Endometrium (tissue), 2 donors: ENCODE measurements at regions not wholly inside any gene's neighbourhood (a gene's known extent, or its start where the extent isn't known, plus 50 kb on each side); places are given as distances from the start of the nearest gene placed in this dataset.

Experiments used
- FAIRE-seq: peaks from 2 replicates; lab custom pipeline; 2012; peaks lifted over from hg19 to GRCh38; lab: Jason Lieb, UNC
- donor health status: control.
- donor health status: control.

DNA sequence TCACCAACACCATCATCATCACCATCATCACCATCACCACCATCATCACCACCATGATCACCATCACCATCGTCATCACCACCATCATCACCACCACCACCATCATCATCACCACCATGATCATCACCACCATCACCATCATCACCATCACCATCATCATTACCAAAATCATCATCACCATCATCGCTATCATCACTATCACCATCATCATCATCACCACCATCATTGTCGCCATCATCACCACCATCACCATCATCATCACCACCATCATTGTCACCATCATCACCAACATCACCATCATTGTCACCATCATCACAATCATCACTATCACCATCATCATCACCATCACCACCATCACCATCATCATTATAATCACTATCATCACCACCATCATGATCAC lies 893.5 kb downstream of the TBC1D22A start:
- FAIRE-seq: no peak

DNA sequence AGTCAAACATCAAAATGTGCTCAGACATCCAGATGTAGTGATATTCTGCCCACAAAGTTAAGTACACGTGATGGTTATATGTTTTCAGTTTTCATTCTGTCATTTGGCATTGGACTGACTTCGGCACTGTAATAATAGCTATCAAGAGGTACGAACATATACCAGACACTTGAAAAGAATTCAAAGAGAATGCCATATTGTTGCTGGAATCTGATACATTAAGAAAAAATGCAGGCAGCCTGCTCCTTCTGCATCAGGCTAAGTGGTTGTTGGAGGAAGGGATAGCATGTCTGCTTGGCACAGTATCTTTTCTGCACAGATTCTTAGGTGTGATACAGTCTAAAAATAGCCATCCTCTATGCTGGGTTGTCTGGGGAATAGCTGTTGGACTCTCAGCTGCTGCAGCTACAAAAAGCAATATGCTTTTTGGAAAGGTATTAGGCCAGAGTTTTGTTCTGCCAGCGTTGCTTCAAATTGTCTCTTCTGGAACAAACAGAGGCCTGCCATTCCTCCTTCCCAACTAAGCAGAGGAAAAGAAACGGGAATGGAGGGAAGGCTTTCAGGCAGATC lies 892.6 kb downstream of the TBC1D22A start:
- no peak for FAIRE-seq

DNA sequence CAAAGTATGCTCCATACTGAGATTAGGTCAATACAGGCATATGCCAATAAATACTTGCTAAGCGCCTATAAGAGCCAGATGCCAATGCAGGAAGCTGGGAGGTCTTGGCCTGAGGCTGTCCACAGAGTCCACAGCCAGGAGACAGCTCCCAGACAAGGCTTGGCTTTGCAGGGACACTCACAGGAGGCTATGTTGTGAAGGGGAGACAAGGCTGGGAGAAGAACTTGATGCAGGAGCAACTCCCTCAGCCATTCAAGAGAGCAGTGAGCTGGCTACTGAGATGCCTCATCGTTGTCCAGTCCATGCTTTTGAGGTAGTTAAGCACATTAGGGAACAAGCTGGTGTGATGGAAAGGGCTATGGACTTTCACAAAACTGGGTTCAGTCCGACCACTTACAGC lies 891.5 kb downstream of the TBC1D22A start:
- FAIRE-seq: no peak

DNA sequence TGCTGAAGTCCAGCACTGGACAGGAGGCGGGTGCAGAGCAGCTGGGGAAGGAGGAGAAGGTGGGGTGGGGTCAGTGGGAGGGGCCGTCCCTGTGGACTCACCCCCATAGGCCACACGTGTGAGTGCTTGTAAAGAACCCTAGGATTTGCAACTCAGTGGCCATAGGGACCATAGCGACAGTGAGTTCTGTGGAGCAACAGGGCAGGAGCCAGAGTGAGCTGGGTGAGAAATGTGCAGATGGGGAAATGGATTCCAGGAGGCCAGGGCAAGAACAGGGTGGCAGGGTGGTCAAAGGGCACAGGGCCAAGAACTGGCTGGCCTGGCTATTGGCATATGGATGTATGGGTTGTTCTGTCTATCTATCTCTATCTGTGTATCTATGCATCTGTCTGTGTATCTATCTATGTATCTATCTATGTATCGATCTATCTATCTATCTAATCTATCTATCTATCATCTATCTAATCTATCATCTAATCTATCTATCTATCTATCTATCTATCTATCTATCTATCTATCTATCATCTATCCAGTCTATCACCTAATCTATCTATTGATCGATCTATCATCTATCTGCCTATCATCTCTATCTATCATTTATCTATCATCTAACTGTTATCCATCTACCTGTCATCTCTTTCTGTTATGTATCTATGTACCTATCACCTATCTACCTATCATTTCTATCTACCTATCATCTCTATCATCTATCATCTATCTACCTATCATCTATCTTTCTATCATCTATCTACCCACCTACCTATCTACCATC lies 889.0 kb downstream of the TBC1D22A start:
- no peak for FAIRE-seq

DNA sequence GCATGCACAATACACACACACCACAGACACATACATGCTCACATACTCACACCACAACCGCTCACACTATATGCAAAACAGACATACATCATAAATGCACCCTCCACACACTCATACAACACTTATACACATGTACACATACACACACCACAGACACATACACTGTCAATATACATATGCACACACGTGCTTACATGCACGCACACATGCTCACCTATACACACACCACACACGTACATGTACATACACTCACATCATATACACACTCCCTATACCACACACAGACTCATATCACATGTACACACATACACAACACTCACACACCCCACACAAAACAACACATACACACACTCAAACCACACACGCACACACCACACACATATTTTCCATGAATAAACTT lies 885.3 kb downstream of the TBC1D22A start:
- no peak for FAIRE-seq

DNA sequence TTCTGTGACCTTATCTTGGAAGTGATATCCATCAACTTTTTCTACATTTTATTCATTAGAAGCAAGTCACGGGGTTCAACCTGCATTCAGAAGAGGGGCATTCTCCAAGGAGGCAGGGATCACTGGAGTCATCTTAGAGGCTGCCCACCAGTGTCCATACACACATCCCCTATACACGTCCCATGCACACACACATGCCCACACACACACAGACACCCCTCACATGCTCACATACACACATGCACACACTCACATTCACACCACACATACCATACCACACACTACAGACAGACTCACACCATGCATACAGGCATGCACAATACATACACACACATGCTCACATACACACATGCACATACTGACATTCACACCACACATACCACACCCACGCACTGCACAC lies 884.7 kb downstream of the TBC1D22A start:
- no peak for FAIRE-seq

DNA sequence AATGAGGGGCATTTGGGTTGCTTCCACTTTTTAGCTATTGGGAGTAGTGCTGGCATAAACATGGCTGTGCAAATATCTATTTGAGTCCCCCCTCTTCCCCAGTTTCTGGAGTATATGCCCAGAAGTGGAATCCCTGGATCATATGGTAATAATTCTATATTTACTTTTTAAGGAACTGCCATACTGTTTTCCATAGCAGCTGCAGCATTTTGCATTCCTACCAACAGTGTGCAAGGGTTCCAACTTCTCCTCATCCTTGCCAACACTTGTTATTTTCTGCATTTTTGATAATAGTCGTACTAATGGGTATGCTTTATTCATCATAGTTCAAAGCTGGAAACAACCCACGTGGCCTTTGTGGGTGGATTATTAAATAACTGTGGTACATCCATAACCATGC lies 883.5 kb downstream of the TBC1D22A start:
- FAIRE-seq: no peak

DNA sequence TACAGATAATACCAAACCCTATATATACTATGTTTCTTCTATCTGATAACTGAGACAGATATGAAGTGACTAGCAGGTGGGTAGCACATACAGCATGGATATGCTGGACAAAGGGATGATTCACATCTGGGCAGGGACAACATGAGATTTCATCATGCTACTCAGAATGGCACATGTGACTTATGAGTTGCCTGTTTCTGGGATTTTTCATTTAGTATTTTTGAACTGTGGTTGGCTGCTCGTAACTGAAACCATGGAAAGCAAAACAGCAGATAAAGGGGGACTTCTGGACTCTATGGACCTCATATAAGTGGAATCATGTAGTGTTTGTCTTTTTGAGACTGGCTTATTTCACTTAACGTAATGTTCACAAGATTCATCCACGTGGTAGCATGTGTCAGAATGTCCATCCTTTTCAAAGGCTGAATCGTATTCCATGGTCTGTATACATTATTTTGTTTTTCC lies 883.0 kb downstream of the TBC1D22A start:
- FAIRE-seq: no peak

DNA sequence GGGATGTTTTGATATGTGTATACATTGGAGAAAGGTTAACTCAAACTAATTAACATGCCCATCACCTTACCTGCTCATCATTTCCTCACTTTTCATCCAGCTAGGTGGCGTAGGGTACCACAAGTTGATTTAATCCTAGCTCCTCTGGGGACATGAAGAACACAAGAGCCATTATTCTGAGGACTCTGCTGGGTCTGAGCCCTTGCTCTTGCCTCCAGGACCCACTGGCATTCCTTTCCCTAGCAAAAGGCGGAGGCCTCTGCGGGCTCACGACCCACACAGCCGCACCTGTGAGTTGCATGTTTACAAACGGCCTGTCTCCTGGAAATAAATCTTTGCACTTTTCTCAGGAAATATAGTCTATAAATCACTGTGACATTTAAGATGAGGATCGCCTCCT lies 871.9 kb downstream of the TBC1D22A start:
- no peak for FAIRE-seq

DNA sequence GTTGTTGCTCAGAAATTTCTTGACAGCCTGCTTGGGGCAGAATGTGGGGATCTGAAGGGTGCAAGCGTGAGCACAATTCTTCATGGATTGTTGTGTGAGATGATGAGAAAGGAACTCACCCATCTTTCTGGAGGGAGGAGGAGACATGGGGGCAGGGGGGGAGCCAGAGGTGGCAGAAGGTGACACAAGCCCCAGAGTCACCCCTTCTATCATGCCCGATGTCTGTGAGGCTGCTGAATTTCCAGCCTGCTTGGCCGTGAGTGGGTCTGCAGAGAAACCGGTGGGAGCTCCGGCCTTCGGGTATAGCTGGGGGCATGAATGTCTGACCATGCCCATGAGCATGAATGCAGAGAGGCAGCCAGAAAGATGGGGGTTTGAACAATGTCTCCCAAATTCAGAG lies 870.7 kb downstream of the TBC1D22A start:
- FAIRE-seq: no peak

DNA sequence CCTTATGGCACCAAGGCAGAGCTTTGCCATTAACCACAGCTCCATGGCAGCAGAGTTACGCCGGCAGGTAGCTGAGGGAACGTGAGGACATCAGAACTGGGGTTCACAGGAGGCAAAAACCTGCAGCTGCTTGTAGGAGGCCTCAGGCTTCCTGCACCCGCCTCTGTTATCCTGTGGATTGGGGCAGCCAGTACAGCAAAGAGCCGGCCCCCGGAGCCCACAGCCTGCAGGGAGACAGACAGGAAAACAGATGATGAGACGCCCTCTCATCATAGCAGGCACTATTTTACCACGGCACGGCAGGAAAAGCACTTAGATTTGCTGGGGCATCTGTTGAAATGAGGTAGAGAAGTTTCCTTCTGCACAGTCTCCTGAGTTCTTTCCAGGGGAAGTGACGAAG lies 870.3 kb downstream of the TBC1D22A start:
- FAIRE-seq: no peak

DNA sequence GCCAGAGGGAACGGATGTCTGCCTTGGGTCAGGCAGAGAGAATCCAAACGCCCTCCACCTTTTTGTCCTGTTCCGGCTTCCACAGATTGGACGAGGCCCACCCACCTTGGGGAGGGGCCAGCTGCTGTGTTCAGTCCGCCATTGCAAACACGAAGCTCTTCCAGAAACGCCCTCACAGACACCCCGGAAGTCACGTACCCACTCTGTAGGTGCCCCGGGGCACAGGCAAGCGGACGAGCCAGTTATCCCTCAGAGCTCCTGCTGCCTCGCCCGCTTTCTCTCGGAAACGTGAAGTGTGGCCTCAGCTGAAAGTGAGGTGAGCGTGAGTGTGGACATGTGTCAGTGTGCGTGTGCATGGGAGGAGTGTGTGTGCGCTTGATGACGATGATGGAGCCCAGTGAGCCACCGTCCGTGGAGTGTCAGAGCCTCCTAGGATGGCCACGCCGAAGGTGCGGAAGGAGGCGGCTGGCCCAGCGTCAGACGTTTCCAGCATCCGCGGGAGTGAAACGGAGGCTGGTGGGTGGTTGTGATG lies 869.2 kb downstream of the TBC1D22A start:
- FAIRE-seq: no peak

DNA sequence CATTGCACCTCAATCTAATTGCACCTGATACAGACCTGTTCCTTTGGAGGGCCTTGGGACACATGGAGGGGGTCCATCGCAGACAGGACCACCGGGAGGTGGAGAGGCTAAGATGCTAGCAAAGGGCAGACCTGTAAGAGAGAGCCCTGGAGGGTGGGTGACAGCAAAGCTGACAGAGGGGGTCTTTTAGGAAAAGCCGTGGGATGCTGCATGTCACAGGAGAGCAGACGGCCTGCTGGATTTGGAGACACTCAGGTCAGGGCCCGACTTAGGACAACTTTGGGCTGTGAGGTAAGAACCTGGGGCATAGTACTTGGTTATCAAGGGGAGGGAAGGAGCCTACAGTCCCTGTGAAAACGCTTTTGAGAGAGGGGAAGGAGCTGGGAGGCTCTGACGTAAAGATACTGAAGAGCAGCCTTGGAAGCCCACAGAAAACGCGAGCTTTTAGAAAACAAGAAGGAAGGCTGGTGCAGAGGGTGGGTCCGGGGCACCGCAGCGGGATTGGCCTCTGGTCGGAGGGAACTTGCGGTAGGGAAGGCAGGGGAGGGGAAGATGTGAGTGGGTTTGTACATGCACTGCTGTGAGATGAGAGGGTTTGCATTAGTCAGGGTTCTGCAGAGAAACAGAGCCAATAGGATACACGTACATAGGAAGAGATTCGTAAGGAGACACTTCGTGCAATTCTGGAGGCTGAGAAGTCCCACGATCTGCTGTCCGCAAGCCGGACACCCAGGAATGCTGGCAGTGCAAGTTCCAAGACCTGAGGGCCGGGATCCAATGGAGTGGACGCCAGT lies 868.5 kb downstream of the TBC1D22A start:
- no peak for FAIRE-seq

DNA sequence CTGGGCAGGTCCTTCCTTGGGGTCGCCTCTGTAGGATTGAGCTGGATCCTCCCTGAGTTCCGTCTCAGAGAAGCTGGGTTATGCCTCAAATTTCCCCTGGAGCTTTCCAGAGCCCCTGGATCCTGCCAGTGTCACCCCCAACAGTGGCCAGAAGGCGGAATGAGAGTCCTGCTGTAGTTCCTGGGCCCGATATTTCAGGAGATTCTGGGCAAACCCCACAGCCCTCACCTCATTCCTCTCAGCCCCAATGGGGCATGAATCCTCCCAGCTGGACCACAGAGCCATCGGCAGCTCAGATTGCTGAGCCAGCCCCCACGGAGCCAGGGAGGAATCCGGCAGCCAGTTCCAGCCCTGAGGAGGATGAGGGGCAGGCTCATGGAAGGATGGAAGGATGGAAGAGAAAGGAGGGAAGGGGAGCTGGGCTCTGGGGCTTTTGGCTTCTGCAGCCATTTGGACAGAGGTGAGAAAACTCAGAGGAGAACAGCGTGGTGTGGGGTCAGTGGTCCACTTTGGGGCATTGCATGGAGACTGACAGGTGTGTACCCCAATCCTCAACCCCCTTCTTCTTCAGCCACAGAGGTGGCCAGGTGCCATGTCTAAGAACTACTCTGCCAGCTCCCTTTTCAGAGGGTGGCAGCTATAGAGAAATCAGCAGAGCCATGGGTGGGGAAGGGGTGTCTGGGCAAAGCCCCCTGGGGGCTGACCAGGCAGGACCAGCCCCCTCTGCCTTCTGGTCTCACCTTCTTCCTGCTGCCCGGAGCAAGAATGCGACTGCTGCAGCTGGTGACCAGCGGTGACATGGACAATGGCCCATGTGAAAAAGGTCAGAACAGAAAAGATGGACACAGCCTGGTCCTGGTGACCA lies 867.6 kb downstream of the TBC1D22A start:
- FAIRE-seq: no peak

DNA sequence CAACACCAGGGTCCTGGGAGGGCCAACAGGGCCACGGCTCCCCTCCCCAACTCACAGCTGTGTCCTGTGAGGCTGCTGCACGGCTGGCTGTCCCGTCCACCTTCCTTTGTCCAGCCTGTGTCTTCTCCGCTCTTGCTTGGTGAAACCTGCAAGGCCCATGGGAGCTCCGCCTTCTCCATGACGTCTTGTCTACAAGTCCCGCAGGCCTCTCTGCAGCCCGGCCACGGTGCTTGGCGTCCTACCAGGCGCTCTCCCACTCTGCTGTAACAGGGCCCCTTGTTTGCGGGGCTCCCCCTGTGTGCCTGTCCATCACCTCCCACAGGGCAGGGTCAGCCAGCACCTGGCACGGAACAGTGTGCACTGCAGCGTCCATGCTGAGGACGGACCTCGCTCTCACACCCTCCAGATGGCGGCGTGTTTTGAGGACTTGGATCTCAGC lies 866.8 kb downstream of the TBC1D22A start:
- no peak for FAIRE-seq

DNA sequence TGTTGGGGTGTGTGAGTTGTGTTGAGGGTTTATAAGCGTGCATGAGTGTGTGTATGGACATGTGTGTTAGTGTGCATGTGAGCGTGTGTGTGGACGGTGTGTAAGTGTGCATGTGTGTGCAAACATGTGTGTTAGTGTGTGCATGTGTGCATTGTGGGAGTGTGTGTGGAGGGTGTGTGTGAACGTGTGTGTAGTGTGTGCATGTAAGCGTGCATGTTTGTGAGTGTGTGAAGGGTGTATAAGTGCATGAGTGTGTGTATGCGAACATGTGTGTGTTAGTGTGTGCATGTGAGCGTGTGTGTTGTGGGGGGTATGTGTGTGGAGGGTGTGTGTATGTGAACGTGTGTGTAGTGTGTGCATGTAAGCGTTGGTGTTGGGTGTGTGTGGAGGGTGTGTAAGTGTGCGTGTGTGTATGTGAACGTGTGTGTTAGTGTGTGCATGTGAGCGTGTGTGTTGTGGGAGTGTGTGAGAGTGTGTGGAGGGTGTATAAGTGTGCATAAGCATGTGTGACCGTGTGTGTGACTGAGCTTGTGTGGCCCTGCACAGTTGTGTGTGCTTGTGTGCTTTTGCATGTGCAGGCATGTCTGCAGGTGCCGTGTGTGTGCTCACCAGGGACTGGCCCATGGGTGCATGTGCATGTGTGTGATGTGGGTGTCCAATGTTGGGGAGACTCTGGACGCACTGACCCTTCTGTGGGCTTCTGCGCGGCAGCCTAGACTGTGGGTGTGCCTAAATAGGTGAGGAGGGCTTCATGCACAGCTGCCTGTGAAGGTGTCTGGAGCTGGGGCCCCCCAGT lies 866.2 kb downstream of the TBC1D22A start:
- FAIRE-seq: no peak

DNA sequence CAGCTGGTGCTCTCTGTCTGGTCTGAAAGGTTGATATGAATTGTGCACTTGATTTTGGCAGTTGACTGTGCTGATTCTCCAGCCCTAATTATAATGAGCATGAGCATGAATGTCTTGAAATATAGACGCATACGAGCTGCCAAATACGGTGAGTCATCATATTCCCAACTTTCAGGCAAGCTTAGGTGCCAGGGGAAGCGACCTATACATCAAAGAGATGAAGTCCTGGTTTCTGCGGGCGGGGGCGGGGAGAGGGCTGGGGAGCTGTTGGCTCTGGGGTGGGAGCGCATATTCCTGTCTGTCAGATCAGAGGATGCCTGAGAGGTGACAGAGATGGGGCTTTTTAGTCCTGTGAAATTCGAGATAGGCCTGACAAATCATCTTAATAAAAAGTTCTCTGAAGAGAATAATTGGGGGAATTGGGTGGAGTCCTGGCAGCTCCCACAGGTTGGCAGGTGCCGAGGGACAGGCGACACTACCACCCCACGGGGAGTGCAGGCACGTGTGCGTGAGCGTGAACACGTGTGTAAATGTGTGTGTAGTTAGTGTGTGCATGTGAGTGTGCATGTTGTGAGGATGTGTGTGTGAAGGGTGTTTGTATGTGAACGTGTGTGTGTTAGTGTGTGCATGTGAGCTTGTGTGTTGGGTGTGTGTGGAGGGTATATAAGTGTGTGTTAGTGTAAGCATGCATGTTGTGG lies 865.3 kb downstream of the TBC1D22A start:
- no peak for FAIRE-seq

DNA sequence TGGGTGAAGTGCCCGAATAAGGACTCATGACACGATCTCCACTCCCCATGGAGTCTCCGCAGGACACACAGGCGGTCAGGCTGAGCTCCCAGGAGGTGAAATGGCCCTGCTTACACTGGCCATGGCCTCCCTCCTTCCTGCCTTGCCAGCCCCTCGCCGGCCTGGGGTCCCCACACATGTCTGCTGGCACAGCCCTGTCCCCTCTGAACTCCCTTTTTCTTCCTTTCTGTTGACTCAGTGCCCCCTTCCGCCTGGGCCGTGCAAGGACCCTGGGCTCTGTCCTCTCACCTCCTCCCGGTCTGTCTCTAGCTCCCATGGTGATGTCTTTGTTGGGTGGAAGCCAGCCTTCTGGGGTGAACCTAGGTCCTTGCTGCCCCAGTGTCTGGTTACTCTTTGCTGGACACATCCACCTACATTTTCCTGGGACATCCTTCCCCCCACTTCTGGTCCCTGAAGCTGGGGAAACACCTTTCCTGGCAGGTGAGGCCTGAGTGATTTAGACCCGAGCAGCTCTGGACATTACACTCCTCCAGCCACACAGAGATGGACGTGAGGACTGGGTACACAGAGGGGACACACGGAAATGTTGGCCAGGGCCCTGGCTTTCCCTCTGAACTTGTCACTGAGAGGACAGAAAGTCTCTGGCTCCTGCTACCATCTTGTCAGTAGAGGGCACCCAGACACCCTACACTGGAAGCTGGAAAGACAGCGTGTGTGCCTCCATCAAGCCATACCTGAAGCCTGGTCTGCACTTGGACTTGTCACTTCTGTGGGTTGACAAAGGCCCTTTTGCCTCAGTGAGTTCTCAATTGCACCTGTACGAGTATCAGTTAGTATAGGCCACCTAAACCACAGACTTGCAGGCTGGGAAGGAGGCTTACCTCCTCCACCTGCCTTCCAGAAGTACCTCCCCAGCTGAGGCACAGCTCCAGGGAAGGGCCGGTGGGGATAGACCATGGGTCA lies 864.3 kb downstream of the TBC1D22A start:
- FAIRE-seq: no peak
